K562 (cell line): ENCODE measurements at regions not wholly inside any gene's neighbourhood (a gene's known extent, or its start where the extent isn't known, plus 50 kb on each side); places are given as distances from the start of the nearest gene placed in this dataset.
A peak's percentile ranks its signal among the peaks of the same experiment; 100 is the strongest.

ENCODE experiments used
- FOXA3 ChIP-seq, 2 experiments: fragments of 450-650 bp in 1 of 2; sonication (generic) in 1 of 2; formaldehyde crosslinking; IDR thresholded peaks in 1 of 2; conservative IDR thresholded peaks in 1 of 2; 2 replicates each; pipeline versions ENCODE4 v1.4.0 to v1.8.0; 2020 to 2022; ENCODE audit warnings: mild to moderate bottlenecking in 2 of 2, missing genetic modification reagents in 1 of 2
- HOXB6 ChIP-seq: fragments of 250-450 bp; sonication (Bioruptor Pico); IDR thresholded peaks from 2 replicates; pipeline ENCODE4 v1.5.1; 2022; ENCODE audit warnings: mild to moderate bottlenecking, borderline replicate concordance
- JUN ChIP-seq, 2 experiments: sonication (generic) in 1 of 2; formaldehyde crosslinking in 1 of 2; IDR thresholded peaks; 2 replicates each; pipeline versions ENCODE4 v1.6.1 to v1.8.0; 2012 to 2022; ENCODE audit warnings: borderline replicate concordance in 2 of 2, mild to moderate bottlenecking in 2 of 2, improper control_type of control experiment in 1 of 2, low read depth in 1 of 2, low read length in 1 of 2, missing genetic modification reagents in 1 of 2
- KLF1 ChIP-seq: fragments of 450-650 bp; IDR thresholded peaks from 2 replicates; pipeline ENCODE4 v1.6.1; 2016; ENCODE audit warnings: missing genetic modification characterization, missing compliant biosample characterization
- POLR2A ChIP-seq: fragments of 450-650 bp; conservative IDR thresholded peaks from 2 replicates; pipeline ENCODE4 v1.6.1; 2016
- TBL1XR1 ChIP-seq, 2 experiments: IDR thresholded peaks; 2 replicates each; pipeline ENCODE4 v1.6.1; 2012; ENCODE audit warnings: improper control_type of control experiment in 2 of 2, low read length in 2 of 2, mild to moderate bottlenecking in 1 of 2
- TRIM24 ChIP-seq, 2 experiments: fragments of 450-650 bp; IDR thresholded peaks; 2 replicates each; pipeline ENCODE4 v1.6.1; 2016
- ZNF165 ChIP-seq: fragments of 250-450 bp; sonication (Bioruptor Pico); IDR thresholded peaks from 2 replicates; pipeline ENCODE4 v1.4.0; 2020; ENCODE audit warnings: borderline replicate concordance
- ZNF830 ChIP-seq: fragments of 250-450 bp; sonication (Bioruptor Pico); IDR thresholded peaks from 2 replicates; pipeline ENCODE4 v1.5.0; 2021; ENCODE audit warnings: mild to moderate bottlenecking
- TF ChIP-seq, protein P1 (sequence below): fragments of 250-450 bp; sonication (Bioruptor Pico); IDR thresholded peaks from 2 replicates; pipeline ENCODE4 v1.8.0; 2021; ENCODE audit warnings: moderate library complexity, mild to moderate bottlenecking, inconsistent platforms
- TF ChIP-seq, protein P2 (sequence below), 2 experiments: IDR thresholded peaks in 1 of 2; conservative IDR thresholded peaks in 1 of 2; 2 replicates each; pipeline ENCODE4 v1.6.1; 2016; ENCODE audit warnings: low read depth in 2 of 2, mild to moderate bottlenecking in 1 of 2, missing compliant biosample characterization in 1 of 2, missing genetic modification characterization in 1 of 2, moderate library complexity in 1 of 2
- TF ChIP-seq, protein P3 (sequence below): fragments of 150-350 bp; IDR thresholded peaks from 2 replicates; pipeline ENCODE4 v1.6.1; 2014; ENCODE audit warnings: low read depth, mild to moderate bottlenecking, low read length, borderline replicate concordance
- TF ChIP-seq, protein P4 (sequence below), 3 experiments: IDR thresholded peaks in 2 of 3; conservative IDR thresholded peaks in 1 of 3; 2 replicates each; pipeline ENCODE4 v1.5.1; 2011 to 2012; ENCODE audit warnings: low read length in 3 of 3, mild to moderate bottlenecking in 3 of 3, control low read depth in 2 of 3, improper control_type of control experiment in 1 of 3, inconsistent platforms in 1 of 3, low read depth in 1 of 3, mixed read lengths in 1 of 3, moderate library complexity in 1 of 3; ENCODE audit not compliant: insufficient read depth in 2 of 3
- TF ChIP-seq, protein P5 (sequence below): fragments of 200-800 bp; sonication (Bioruptor generic); IDR thresholded peaks from 2 replicates; pipeline ENCODE4 v1.6.1; 2017; ENCODE audit warnings: missing genetic modification characterization, missing compliant biosample characterization

DNA sequence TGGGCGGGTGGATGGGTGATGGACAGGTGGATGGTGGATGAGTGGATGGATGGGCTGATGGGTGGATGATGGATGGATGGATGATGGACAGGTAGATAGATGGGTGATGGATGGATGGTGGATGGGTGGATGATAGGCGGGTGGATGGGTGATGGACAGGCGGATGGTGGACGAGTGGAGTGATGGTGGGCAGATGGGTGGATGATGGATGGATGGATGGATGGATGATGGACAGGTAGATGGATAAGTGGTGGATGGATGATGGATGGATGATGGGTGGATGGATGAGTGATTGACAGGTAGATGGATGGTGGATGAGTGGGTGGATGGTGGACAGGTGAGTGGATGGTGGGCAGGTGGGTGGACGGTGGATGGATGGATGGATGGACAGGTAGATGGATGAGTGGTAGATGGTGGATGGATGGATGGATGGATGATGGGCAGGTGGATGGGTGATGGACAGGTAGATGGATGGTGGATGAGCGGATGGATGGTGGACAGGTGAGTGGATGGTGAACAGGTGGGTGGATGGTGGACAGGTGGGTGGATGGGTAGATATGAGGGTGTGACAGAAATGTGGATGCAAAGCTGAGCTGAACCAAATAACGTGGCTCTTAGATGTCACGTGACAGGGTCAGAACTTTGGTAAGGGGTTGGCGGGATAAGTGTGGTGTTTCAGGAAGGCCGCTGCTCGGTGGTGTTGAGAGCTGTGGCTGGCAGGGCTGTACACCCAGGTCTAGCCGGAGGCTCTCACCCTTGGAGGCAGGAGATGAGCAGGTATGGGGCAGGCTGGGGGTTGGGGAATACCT is 234.3 kb upstream of the CIBAR2 start (continued):
- TF ChIP-seq, protein P1, sequence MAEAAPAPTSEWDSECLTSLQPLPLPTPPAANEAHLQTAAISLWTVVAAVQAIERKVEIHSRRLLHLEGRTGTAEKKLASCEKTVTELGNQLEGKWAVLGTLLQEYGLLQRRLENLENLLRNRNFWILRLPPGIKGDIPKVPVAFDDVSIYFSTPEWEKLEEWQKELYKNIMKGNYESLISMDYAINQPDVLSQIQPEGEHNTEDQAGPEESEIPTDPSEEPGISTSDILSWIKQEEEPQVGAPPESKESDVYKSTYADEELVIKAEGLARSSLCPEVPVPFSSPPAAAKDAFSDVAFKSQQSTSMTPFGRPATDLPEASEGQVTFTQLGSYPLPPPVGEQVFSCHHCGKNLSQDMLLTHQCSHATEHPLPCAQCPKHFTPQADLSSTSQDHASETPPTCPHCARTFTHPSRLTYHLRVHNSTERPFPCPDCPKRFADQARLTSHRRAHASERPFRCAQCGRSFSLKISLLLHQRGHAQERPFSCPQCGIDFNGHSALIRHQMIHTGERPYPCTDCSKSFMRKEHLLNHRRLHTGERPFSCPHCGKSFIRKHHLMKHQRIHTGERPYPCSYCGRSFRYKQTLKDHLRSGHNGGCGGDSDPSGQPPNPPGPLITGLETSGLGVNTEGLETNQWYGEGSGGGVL (CRISPR knock-in tag) = no peak
- TF ChIP-seq ZNF830 (CRISPR knock-in tag) (no peak), HOXB6 (CRISPR knock-in tag) (no peak), TBL1XR1 (IDR thresholded peaks at IDR 0.05; ENCODE audit: low read length in 2 of 2) (no peak), FOXA3 (CRISPR knock-in tag; conservative IDR thresholded peaks at IDR 0.05 in 1 of 2, IDR thresholded peaks at IDR 0.05 in 1 of 2) (no peak), JUN (IDR thresholded peaks at IDR 0.05; ENCODE audit: borderline replicate concordance, low read depth, low read length) (no peak), JUN (CRISPR knock-in tag; IDR thresholded peaks at IDR 0.05; ENCODE audit: borderline replicate concordance) (no peak; the same call in 1 of the 2 replicates), TRIM24 (IDR thresholded peaks at IDR 0.05) (peak; percentile 24 to 55; a peak in 2 of 4 replicates), KLF1 (tag) (no peak), ZNF165 (no peak), POLR2A (no peak)
- TF ChIP-seq, protein P2, sequence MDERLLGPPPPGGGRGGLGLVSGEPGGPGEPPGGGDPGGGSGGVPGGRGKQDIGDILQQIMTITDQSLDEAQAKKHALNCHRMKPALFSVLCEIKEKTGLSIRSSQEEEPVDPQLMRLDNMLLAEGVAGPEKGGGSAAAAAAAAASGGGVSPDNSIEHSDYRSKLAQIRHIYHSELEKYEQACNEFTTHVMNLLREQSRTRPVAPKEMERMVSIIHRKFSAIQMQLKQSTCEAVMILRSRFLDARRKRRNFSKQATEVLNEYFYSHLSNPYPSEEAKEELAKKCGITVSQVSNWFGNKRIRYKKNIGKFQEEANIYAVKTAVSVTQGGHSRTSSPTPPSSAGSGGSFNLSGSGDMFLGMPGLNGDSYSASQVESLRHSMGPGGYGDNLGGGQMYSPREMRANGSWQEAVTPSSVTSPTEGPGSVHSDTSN (CRISPR knock-in tag; IDR thresholded peaks at IDR 0.05; ENCODE audit: low read depth) = no peak
- TF ChIP-seq, protein P2 (tag; conservative IDR thresholded peaks at IDR 0.05; ENCODE audit: low read depth) = peak; percentile 97
- TF ChIP-seq, protein P3, sequence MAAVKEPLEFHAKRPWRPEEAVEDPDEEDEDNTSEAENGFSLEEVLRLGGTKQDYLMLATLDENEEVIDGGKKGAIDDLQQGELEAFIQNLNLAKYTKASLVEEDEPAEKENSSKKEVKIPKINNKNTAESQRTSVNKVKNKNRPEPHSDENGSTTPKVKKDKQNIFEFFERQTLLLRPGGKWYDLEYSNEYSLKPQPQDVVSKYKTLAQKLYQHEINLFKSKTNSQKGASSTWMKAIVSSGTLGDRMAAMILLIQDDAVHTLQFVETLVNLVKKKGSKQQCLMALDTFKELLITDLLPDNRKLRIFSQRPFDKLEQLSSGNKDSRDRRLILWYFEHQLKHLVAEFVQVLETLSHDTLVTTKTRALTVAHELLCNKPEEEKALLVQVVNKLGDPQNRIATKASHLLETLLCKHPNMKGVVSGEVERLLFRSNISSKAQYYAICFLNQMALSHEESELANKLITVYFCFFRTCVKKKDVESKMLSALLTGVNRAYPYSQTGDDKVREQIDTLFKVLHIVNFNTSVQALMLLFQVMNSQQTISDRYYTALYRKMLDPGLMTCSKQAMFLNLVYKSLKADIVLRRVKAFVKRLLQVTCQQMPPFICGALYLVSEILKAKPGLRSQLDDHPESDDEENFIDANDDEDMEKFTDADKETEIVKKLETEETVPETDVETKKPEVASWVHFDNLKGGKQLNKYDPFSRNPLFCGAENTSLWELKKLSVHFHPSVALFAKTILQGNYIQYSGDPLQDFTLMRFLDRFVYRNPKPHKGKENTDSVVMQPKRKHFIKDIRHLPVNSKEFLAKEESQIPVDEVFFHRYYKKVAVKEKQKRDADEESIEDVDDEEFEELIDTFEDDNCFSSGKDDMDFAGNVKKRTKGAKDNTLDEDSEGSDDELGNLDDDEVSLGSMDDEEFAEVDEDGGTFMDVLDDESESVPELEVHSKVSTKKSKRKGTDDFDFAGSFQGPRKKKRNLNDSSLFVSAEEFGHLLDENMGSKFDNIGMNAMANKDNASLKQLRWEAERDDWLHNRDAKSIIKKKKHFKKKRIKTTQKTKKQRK = no peak
- TF ChIP-seq, protein P4, sequence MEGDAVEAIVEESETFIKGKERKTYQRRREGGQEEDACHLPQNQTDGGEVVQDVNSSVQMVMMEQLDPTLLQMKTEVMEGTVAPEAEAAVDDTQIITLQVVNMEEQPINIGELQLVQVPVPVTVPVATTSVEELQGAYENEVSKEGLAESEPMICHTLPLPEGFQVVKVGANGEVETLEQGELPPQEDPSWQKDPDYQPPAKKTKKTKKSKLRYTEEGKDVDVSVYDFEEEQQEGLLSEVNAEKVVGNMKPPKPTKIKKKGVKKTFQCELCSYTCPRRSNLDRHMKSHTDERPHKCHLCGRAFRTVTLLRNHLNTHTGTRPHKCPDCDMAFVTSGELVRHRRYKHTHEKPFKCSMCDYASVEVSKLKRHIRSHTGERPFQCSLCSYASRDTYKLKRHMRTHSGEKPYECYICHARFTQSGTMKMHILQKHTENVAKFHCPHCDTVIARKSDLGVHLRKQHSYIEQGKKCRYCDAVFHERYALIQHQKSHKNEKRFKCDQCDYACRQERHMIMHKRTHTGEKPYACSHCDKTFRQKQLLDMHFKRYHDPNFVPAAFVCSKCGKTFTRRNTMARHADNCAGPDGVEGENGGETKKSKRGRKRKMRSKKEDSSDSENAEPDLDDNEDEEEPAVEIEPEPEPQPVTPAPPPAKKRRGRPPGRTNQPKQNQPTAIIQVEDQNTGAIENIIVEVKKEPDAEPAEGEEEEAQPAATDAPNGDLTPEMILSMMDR (IDR thresholded peaks at IDR 0.05 in 2 of 3, conservative IDR thresholded peaks at IDR 0.05 in 1 of 3; ENCODE audit: insufficient read depth in 2 of 3, low read depth in 1 of 3, low read length in 3 of 3) = no peak
- TF ChIP-seq, protein P5, sequence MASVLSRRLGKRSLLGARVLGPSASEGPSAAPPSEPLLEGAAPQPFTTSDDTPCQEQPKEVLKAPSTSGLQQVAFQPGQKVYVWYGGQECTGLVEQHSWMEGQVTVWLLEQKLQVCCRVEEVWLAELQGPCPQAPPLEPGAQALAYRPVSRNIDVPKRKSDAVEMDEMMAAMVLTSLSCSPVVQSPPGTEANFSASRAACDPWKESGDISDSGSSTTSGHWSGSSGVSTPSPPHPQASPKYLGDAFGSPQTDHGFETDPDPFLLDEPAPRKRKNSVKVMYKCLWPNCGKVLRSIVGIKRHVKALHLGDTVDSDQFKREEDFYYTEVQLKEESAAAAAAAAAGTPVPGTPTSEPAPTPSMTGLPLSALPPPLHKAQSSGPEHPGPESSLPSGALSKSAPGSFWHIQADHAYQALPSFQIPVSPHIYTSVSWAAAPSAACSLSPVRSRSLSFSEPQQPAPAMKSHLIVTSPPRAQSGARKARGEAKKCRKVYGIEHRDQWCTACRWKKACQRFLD (CRISPR knock-in tag) = no peak
